NOMO-1 treated with dmso at 0.1 percent for 144 hours (cell line): ENCODE measurements at regions not wholly inside any gene's neighbourhood (a gene's known extent, or its start where the extent isn't known, plus 50 kb on each side); places are given as distances from the start of the nearest gene placed in this dataset.

Experiments used
- DNase-seq: peaks from one replicate; lab custom pipeline; 2025; ENCODE audit not compliant: unreplicated experiment; lab: John Stamatoyannopoulos, UW

DNA sequence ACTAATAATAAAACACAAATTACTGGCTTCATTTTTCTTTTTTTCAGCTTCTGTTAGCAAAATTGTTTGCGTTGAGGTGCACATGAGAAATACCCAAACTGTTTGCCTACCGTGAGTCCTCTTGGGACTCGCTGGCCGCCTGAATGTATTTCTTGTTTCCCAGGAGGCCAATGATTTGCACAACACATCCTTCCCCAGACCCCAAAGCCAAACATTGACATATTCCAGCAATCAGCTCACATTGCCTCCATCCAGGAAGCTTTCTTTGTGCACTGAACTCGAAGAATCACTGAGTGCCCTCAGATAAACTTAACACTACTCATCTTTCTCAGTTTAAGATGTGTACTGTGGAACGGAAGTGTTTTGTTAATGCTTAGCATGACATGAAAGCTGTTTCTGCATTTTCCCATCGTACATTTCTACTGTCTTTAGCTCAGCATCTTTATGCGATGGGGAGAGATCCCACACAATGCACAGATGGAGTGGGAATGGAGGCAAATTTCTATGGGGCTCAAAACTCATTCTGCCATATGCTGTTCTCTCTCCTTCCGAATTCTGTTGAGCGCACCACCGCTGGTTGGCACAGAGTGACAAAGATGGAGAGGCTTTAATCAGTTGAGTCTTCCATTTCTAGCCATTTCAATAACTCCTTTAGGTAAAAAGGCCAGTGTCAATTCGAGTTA lies 399.5 kb downstream of the RFC3 start:
- DNase-seq = no peak

DNA sequence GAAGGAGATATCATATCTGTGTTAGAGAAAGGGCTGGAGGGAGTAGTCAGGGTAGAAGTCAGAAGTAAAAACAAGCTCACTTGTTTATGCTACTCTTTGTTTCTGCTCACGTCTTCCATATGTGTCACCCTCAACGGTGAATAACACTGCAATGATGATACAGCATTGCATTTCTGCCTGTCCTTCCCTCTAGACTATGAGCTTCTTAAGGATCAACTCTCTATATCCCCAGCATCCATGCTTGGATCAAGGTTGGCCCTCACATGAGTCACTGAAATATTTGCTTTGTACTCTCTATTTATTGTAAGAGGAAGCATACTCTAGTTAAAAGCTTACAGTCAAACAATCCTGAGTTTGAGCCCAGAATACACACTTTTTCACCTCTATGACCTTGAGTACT lies 406.0 kb downstream of the RFC3 start:
- DNase-seq = no peak

DNA sequence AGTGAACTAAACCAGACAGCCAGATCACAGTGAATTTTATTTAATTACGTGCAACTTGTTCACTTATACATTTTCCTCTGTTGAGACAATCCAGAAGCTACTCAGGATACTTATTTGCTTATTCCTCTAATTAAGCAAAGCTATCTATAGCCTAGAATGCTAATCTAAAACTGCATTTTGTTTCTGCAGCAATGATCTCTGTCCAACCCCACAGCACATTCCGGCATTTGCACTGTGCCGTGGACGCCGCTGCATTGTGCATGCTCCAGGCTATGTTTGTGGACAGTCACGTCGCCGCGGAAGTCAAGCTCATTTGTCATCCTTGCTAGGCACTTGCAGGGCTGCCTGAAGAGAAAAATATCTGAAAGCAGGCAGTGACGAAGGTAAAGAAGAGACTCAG lies 406.9 kb downstream of the RFC3 start:
- no peak for DNase-seq

DNA sequence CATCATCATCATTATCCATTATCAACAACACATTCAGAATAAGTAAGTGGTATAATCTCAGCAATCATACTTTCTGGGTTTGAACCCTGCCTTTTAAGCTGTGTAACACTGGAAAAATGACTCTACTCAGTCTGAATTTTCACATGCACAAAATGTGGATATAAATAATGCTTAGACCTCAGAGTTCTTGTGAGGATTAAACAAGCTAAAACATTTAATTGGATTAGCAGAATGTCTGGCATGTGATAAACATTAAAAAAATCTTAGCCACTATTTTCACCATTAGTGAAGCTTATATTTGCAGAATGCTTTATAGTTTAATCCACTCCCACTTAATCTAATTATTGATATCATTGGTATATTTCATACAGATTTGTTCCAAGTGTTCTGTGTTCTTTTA lies 412.3 kb downstream of the RFC3 start:
- no peak for DNase-seq

DNA sequence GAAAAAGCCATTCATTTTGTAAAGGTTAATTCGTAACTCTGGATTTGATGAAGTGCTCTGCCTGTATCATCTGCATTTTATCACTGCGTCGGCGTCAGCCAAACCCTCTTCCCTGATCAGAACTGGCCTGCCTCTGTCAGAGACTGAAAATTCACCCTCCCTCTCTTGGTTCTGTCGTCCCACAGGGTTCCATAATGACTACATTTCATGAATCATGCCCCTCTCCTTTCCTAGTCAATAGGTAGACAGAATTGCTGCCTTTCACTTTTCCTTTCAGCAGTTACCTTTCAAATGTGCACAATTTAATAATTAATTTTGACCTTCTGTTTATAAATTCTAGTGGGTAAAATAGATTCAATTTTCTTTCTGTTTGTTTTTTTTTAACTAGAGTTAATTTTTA lies 423.4 kb downstream of the RFC3 start:
- no peak for DNase-seq

DNA sequence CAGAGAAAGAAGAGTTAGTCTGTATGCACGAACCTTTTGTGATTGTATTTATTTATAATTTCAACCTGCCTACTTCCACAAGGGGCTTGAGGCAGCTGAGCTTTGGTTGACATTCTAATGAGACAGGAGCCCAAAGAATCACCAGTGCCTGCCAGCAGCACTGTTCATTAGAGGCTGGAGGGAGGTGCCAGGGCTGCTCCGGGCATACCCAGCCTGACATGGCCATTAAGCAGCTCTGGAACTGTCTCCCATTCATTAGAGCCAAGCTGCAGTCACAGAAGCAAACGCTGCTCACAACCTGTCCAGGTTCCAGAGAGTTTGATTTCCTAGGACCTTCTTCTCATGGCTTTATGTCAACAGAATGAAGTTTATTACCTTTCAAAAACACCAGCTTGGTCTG lies 425.5 kb downstream of the RFC3 start:
- DNase-seq = no peak

DNA sequence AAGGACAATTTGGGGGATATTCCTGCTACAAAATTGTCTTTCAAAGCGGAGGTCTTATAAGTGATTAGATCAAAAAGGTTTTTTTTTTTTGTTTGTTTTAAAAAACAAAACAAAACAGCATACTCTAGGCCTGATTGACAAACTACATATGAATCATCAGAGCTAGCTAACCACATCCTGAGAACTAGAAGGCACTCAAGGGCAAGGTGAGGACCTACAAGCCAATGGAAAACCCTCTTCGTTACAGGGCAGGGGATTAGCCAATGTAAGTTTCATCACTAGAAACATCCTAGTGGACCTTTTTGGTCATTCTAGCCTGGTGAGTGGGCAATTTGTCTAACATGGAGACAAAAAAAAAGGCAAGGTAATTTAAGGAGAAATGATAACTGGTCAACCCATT lies 428.6 kb downstream of the RFC3 start:
- DNase-seq = no peak

DNA sequence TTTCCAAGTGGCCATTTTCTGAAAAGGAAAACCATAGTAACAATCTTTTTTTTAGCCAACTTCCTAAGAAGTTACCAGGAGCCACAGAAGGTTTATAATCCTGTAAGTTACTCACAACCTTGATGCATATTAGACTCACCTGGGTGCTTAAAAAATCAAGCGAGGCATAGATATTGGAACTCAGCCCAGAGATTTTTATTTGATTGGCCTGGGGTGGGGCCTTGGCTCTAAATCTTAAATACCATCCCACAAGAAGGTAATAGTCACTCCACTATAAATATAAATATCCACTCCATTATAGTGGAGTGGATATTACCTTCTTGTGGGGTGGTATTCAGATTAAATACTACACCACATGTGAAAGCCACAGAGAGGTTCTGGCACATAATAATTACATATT lies 429.6 kb downstream of the RFC3 start:
- no peak for DNase-seq

DNA sequence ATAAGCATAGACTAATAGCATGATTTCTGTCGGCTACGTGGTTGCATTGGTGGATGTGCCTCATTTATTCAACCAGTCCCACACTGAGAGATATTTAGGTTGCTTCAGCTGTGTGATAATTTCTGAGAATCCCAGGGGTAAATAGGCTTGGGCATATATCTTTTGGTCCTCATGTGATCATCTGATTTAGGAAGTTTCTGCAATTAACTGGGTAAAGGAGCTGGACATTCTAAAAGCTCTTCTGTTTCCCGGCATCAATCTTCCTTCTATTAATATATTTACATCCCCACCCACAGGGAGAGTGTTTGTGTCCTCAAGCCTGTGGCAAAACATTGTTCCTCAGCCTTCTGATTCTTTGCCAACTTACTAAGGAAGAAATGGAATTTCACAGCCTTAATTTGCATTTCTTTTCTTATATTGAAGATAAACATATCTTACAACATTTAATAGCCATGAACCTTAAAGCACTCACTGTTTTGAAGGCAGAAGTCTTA lies 431.6 kb downstream of the RFC3 start:
- DNase-seq = no peak

DNA sequence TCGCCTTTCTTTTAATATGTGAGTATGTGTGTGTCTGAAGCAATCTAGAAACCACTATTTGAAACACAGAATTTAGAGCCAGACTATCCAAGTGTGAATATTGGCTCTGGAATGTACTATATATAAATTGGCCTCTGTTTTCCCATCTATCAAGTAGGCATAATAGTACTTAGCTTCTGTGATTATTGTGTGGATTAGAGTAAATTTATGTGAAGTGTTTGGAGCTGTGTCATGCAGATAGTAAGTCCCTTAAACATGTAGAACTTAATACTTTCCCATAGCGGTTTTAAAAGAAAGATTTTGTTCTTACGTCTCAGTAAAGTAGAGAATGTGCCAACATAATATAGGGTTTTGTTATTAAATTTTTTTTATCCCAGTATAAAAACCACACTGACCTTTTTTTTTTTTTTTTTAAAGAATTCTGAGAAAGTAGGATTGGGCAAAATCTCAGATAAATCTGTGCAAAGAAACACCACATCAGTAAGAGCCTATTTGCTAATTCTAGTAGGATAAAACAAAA lies 432.3 kb downstream of the RFC3 start:
- DNase-seq = no peak

DNA sequence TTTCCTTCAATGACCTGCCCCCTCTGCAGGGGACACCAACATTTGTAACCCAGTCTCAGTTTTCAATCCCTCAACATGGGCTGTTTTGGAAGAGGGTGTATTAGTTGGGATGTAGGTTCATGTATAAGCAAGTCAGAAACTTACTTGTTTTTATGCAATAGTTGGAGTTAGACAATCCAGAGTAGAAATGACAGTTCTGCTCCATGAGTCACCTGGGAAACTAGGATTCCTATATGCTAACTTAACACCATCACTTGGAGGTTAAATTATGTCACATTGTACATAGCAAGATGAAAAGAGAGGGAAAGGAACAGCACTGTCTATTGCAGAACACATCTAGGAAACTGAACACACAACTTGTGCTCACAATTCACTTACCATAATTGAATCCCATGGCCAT lies 436.4 kb downstream of the RFC3 start:
- no peak for DNase-seq

DNA sequence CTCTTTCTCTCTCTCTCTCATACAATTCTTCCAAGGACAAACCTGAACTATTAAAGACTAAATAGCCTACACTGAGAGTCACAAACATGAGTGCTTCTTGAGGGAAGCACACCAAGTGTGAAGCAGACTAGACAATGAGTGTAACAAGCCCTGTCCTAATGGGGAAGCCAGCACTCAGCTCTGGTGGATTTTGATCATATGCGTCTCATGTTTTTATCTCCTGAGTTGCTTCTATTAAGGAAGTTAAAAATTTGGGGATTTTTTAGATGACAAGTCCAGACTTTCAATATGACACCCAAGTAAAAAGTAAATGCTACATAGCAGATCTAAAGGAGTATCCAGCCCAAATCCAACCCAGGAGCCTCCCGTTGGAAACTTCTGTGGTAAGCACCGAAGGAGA lies 437.8 kb downstream of the RFC3 start:
- DNase-seq = no peak

DNA sequence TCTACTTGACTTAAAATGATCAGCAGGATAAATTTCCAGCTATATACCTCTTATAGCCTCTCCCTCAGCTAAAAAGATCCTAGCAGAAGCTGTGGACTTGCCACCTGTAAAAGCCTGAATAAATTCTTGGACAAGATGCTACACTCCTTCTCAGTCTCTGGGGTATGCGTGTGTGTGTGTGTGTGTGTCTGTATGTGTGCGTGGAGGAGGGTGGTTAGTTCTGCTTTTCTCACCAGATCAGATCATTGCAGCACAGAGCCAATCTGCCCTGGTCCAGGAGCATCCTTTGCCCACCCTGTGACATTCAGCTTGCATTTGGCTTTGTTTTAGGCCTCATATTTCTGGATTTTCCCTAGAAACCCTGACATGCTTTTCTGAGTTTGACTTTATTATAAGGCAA lies 438.3 kb downstream of the RFC3 start:
- DNase-seq = peak; percentile 73

DNA sequence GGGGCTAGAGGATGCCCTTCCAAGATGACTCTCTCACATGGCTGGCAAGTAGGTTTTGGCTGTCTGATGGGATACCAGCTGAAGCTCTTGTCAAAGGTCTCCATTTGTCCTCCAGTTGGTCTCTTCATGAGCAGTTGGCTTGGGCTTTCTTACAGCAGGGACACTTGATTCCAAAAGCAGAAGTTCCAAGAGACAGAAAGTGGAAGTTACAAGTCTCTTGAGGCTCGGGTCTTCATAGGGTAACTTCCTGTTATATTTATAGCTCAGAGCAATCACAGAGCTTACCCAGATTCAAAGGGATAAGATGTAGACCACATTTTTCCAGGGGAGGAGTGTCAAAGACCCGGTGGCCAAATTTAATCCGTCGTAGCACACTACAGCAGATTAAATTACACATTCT lies 440.0 kb downstream of the RFC3 start:
- peak; percentile 56 for DNase-seq

DNA sequence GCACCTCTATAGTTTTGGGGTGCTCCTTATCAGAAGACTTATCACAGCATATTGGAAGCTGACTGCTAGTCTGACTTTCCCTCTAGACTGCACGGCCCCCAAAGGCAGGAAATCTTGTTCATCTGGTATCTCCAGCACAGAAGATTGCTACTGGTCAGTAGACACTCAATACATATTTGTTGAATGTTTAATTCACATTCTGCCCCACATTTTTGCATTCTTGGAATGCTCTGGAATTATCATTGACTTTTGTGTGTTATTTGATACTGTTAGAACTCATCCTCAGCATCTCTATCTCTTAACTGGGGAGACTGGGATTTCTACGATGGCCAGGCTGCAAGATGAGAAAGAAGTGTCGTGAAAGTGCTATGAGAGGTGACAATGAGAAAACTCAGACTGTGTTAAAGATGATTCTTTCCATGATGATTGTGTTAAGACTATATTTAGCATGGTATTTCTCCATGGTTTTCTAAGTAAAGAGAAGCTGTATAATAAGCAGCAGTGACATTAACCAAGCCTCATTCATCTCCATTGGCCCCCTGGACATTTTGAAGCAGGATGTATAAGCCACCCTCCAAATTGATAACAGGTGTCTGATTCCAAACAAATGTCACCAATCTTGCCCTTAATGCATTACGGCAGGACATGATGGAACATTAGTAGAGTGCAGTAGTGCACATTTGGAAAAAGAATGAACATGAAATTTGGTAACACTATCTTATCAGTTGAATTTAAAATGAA lies 440.9 kb downstream of the RFC3 start:
- no peak for DNase-seq

DNA sequence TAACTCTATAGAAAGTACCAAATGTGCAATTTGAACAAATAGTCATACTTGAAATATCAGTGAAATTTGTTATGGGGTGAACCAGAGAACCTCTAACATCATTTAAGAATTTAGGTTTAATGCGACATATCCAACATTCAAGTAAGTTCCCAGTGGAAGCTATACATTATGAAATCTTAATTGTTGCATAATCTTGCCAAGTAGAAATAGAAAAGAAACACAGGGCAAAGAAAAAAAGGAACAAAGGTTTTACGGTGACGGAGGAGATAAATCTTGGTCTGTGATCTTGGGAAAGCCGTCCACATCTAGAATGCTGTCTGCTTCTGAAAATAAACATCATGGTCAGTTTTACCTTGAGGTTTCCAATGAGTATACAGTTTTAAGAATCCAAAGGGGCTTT lies 445.7 kb downstream of the RFC3 start:
- DNase-seq = peak; percentile 68

DNA sequence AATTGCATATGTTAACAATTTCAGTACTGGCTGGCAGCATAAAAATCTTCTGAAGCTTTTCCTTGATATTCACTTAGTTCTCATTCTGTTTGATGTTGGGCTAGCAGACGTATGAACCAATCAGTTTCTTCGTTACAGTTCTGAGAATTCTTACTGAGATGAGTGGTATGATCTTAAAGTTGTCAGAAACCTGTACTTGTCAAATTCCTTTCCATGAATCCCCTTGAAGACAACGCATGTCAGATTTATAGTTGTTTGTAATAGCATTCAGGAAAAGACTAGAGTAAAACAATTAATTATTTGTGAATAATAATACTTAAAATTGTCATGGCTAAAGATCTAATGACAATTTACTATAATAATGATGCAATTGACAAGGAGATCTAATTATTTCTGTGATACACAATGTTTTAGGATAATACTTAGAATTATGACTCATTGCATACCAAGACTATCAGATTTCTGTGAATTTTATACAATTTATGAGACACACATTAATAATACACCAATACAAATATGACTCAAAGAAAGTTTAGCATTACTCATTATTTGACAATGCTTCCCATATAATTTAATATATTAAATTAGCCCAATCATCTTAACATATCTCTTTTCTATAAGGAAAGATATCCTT lies 447.2 kb downstream of the RFC3 start:
- DNase-seq = no peak

DNA sequence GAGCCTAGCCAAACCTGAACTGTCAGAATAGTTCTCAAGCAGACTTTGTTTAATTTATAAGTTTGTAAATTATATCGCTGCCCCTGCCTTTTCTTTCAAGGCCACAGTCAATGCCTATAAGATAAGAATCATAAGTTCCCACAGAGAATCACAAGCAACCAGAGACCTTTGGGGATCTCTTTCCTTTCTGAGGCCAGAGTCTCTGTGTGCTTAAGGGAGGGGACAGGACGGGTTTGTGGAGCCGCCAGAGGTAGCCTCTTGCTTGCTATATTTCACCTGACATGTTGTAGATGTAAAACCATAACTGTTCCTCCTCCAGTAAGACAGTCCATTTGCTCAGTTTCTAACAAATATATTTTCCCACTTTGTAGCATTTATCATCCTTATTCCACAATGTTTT lies 458.8 kb downstream of the RFC3 start:
- no peak for DNase-seq

DNA sequence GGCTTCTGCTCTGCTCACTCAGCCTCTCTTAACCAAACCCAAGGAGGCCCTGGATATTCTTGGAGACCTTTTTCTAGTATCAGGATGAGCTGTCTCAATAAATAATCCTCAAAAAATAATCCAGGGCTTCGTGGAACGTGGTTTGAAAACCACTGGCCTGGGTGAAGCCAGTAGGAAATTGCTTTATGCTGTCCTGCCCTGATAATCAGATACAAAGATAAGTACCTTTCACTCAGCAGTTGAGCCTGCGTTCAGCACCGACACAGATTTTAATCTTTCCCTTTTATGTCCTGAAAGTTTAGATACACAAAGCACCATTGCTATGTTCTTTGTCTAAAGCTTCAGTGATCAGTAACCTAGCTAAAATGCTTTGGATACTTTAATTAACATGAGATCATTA lies 460.0 kb downstream of the RFC3 start:
- DNase-seq = no peak

DNA sequence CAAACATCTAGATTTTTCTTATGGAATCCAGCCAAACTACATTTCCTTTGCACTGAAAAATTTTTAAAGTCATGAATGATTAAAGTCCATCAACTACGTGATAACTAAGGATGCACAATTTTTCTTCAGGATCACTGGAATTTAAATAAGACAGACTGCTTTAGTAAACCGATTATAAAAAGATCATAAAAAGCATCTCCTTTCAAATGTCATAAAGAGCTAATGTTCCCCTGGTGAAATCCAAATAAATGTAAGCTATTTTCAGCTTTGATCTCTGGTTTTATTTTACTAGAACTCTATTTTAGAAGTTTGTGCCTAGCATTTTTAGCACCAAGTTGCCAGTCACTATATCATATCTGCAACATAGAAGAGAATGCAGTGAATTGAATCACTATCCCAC lies 460.8 kb downstream of the RFC3 start:
- DNase-seq = no peak

DNA sequence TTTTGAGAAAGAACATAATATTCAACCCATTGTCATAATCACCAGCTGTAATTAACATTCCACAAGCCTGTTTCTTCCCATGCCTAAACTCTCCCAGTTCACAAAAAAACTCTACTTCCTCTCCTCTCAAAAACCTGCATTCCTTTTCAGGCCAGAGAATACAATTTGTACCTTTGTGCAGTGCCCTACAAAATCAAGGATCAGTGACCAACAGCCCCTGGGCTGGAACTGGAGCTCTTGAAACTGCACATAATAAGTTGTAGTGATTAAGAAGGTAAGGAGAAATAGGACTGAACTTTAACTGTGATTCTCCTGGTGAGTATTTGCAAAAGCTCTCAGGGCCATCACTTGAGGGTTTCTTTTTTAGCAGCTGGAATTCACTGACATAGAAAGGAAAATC lies 472.7 kb downstream of the RFC3 start:
- DNase-seq = no peak

DNA sequence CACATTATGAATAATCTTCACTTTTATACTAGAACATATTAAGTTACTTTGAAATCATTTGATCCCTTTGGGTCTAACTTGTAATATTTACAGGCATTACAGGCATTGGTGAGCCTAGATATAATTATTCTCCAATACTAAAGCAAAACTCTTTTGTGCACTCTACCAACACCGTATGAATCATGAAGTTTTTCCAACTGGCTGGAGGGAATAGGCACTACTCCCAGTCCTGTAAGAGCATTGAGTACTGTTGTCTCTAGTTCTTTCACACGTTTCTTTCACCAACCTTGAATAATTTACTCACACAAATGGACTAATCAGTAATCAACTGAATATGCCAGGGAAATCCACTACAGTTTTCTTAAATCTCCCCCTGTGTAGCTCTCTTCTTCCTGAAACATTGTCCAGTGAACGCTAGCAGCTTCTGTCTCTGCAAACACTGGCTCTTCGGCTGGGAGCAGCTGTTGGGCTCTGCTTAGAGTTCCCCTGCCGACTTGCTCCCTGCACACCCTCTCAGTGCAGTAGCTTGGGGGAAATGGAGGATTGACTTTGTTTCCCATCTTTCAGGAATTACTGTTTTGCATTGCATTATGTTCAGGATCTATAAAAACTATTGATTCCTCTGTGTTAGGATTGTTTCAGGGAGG lies 476.7 kb downstream of the RFC3 start:
- DNase-seq = no peak
